NCI-H774 (cell line): ENCODE measurements at regions not wholly inside any gene's neighbourhood (a gene's known extent, or its start where the extent isn't known, plus 50 kb on each side); places are given as distances from the start of the nearest gene placed in this dataset.
"Not testable (repeated sequence)": the region's sequence is repeated elsewhere in the genome, so short reads cannot be mapped to it uniquely, and the experiment has no call there.

Experiments
- DNase-seq: peaks from one replicate; lab custom pipeline; 2025; lab: John Stamatoyannopoulos, UW

- no peak for DNase-seq
Observed at GRCh38 chr7:51450541-51450940, 133.9 kb upstream of the COBL start.

GRCh38 chr7:51446785-51447184 lies 130.2 kb upstream of the COBL start:
- DNase-seq = no peak

DNA sequence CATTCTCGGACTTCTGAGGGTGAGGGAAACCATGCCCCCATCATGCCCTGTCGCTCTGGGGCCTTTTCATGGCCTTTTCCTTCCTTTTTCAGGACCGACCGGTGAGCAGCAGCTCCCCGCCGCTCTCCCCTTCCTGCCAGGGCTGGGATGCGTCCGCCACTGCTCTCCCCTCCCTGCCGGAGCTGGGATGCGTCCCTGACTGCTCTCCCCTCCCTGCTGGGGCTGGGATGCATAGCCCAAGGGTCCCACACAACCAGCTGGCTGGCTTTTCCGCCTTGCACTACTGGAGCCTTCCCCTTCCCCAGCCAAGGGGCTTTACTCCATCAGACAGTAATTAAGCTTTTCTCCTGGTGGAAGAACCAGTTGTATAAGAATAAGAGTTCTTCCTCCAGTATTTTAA lies 129.7 kb upstream of the COBL start:
- no peak for DNase-seq

GRCh38 chr7:51444936-51445335 lies 128.3 kb upstream of the COBL start:
- no peak for DNase-seq

DNA sequence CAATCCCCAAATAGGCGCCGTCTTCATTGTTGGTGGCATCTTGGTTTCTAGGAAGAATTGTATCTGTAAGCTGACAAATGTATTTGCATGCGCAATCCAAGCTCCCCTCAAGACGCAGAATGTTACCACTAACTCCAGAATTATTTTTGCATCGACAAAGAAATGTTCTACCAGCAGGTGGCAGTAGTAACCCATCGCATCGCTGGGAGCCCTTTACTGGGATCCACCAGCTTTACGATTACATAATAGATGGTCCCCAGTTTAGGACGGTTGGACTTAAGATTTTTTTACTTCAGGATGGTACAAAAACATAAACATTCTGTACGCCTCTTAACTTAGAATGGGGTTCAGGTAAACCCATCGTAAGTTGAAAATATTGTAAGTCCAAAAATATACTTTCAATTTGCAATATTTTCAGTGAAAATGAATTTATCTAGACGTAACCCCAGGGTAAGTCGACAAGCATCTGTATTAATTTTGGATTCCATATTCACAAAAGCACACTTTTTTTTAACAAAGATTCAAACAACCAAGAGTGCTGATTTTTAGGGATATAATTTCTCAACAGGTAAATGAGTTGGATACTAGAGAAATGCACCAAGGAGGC lies 114.0 kb upstream of the COBL start:
- DNase-seq = peak; percentile 69

GRCh38 chr7:51428217-51428887 lies 111.7 kb upstream of the COBL start:
- peak; percentile 15 for DNase-seq

GRCh38 chr7:51426163-51426562 lies 109.6 kb upstream of the COBL start:
- DNase-seq = no peak

DNA sequence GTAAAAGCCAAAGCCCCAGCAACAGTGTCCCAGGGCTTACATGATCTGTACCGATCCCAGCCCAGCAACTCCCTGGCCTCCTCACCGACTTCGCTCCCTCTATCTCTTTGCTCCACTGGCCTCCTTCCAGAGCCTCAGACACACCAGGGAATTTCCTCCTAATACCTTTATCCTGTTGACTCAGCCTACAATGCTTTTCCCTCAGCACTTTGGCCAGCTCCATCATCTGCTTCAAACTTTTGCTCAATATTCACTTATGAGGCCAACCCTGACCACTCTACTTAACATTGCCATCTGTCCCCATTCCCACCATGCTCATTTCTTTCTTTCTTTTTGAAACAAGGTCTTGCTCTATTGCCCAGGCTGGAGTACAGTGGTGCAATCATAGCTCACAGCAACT lies 93.3 kb upstream of the COBL start:
- DNase-seq = not testable (repeated sequence)

DNA sequence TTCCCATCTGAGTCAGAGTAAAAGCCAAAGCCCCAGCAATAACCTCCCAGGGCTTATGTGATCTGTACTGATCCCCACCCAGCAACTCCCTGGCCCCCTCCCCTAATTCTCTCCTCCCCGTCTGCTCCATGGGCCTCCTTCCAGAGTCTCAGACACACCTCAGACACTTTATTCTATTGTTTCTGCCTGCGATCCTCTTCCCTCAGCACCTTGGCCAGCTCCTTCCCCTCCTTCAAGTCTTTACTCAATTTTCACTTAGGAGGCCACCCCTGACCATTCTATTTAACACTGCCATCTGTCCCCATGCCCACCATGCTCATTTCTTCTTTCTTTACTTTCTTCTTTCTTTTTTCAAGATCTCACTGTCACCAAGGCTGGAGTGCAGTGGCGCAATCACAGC lies 81.0 kb upstream of the COBL start:
- DNase-seq = not testable (repeated sequence)

GRCh38 chr7:51393003-51393402 lies 76.4 kb upstream of the COBL start:
- not testable (repeated sequence) for DNase-seq

DNA sequence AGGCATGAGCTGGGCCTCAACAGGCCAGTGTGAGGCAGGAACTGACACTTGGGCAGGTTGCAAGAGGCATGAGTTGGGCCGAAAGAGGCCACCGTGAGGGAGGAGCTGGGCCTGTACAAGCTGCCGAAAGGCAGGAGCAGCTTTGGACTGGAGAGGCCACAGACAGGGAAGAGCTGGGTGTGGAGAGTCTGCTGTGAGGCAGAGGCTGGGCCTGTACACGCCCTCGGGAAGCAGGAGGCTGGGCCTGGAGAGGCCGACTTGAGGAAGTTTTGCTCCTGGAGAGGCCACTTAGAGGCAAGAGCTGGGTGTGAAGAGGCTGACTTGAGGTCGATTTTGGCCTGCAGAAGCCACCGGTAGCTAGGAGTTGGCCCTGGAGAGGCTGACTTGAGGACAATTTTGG lies 73.3 kb upstream of the COBL start:
- not testable (repeated sequence) for DNase-seq

DNA sequence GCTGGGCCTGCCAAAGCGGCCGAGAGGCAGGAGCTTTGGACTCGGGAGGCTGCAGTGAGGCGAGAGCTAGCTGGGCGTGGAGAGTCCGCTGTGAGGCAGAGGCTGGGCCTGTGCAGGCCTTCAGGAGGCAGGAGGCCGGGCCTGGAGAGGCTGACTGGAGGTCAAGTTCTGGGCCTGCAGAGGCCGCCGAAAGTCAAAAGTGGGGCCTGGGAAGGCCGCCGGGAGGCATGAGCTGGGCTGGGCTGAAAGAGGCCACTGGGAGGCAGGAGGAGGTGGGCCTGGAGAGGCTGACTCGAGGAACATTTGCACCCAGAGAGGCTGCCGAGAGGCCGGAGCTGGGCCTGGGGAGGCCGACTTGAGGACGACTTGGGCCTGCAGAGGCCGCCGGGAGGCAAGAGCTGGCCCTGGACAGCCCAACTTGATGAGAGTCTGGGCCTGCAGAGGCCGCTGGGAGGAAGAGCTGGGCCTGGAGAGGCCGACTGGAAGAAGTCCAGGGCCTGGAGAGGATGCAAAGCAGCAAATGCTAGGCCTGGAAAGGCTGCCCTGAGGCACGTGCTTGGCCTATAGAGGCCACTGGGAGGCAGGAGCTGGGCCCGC lies 72.7 kb upstream of the COBL start:
- not testable (repeated sequence) for DNase-seq

GRCh38 chr7:51388241-51388640 lies 71.6 kb upstream of the COBL start:
- not testable (repeated sequence) for DNase-seq

DNA sequence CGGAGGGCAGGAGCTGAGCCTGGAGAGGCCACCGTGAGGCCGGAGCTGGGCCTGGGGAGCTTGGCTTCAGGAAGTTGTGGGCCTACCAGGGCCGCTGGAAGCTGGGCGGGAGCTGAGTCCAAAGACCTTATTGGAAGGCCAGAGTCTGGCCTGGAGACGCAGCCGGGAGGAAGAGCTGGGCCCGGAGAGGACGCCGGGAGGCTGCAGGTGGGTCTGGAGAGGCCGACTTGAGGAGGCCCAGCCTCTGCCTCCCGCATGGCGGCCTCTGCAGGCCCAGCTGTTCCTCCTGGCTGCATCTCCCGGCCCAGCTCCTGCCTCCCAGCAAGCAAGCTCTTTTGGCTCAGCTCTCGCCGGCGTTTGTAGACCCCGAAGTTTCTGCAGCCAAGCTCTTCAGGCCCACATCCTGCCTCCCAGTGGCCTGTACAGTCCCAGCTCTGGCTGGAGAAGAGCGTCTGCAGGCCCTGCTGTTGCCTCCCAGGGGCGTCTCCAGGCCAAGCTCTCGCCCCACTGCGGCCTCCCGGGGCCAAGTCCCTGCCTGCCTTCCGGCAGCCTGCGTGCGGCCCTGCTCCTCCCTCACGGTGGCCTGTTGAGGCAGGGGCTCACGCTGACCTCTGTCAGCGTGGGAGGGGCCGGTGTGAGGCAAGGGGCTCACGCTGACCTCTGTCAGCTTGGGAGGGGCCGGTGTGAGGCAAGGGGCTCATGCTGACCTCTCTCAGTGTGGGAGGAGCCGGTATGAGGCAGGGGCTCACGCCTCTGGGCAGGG lies 70.4 kb upstream of the COBL start:
- not testable (repeated sequence) for DNase-seq

- not testable (repeated sequence) for DNase-seq
Observed at GRCh38 chr7:51386184-51386583, 69.6 kb upstream of the COBL start.

- DNase-seq = not testable (repeated sequence)
Observed at GRCh38 chr7:51382243-51382642, 65.6 kb upstream of the COBL start.

DNA sequence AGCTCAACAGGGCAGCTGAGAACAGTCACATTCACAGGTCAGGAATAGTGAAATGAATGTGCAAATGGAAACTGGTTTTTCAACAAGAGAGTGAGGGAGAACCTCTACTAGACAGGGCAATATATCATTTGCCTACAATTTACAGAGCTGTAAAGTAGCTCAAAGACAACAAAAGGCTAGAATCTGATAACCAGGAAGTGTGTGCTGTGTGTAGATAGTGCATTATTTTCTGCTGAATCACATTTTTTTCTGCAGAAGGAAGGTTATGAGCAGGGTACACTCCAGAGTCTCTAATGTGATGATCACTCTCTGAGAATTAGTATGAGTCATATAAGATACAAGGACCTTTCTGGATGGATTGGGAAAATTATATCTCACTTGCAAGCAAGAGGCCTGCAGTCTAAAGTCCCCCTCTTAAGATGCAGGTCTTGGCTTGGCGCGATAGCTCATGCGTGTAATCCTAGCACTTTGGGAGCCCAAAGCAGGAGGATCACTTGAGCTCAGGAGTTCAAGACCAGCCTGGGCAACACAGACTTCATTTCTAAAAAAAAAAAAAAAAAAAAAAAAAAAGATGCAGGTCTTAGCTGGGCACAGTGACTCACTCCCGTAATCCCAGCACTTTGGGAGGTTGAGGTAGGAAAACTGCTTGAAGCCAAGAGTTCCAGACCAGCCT lies 59.9 kb upstream of the COBL start:
- peak; percentile 69 for DNase-seq

- no peak for DNase-seq
Observed at GRCh38 chr7:51374936-51375335, 58.3 kb upstream of the COBL start.

DNA sequence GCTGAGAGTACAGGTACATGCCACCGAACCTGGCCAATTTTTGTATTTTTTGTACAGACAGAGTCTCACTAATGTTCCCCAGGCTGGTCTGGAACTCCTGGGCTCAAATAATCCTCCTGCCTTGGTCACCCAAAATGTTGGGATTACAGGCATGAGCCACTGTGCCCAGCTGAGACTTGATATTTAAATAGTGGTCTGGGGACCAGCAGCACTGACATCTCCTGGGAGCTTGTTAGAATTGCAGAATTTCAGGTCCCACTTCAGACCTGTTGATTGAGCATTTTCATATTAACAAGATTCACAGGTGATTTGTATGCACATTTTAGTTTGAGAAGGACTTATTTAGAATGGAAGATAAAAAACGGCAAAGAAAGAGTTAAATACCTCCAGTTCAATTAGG lies 57.0 kb upstream of the COBL start:
- not testable (repeated sequence) for DNase-seq

DNA sequence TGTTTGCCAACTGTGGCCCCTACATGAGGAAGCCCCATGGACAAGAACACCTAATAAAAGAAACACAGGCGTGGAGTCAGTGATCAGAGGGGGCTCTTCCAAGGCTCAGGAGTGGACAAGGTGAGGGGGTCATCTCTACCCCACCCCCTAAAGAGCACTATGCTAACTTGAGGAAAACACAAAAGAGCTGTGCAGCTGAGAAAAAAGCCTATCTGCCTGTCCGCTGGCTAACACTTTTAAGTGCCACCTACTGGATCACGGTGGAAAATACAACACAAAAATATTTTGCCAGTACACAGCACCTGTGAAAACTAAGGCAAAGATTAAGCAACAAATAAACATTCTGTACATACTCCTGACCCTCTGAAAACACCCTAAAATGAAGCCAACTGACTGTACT lies 53.1 kb upstream of the COBL start:
- DNase-seq = peak; percentile 21

DNA sequence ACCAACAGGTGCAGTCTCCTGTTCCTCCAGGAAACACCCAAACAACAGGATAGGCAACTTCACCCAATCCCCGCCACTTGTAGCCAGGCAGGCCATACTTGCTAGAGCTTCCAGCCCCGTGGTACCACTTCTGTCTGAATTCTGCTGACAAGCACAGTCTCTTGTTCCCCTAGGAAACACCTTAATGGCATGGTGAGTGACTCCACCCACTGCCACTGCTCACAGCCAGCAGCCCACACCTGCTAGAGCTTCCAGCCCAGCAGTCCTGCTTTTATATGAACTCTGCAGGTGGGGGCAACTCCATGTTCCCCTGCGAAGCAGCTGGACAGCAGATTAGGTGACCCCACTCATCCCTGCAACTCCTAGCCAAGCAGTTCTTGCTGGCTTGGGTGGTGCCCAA lies 52.6 kb upstream of the COBL start:
- DNase-seq = not testable (repeated sequence)

- no peak for DNase-seq
Observed at GRCh38 chr7:51368334-51368733, 51.7 kb upstream of the COBL start.
